Upper lobe of left lung (tissue), 4 donors: ENCODE measurements at regions not wholly inside any gene's neighbourhood (a gene's known extent, or its start where the extent isn't known, plus 50 kb on each side); places are given as distances from the start of the nearest gene placed in this dataset.

ENCODE experiments used
- EP300 ChIP-seq, 4 donors: sonication (generic); formaldehyde crosslinking; IDR thresholded peaks; one replicate each; pipeline ENCODE4 v1.5.1; 2017; ENCODE audit warnings: antibody characterized with exemption in 4 of 4, control low read depth in 2 of 4
- POLR2AphosphoS5 ChIP-seq, 2 donors: sonication (generic); formaldehyde crosslinking; IDR thresholded peaks; one replicate each; pipeline ENCODE4 v1.5.1; 2017; ENCODE audit warnings: antibody characterized with exemption in 2 of 2
- TF ChIP-seq, protein P1 (sequence below), 6 experiments: fragments of 450-650 bp in 4 of 6; fragments of 200-600 bp in 2 of 6; sonication (generic) in 2 of 6; IDR thresholded peaks; one replicate each; pipeline ENCODE4 v1.5.1; 2016 to 2019; ENCODE audit warnings: antibody characterized with exemption in 6 of 6

DNA sequence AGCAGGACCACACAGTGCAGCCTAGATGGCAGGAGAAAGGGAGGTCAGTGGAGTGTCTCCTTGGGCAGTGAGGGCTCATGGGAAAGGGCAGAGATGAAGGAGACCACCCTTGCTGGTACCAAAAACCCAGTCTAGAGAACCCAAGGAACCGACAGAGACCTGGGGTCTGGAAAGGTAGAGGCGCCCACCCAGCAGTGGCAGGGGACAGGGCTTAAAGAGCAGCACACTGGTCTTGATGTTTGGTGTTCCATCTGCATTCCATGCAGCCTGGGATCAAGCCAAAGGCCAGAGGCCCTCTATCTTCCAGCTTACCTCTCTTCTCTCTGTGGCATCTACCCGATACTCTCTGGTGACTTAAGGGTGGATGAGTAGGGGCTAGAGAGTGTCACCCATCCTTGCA lies 127.5 kb downstream of the PJA1 start:
- TF ChIP-seq, protein P1, sequence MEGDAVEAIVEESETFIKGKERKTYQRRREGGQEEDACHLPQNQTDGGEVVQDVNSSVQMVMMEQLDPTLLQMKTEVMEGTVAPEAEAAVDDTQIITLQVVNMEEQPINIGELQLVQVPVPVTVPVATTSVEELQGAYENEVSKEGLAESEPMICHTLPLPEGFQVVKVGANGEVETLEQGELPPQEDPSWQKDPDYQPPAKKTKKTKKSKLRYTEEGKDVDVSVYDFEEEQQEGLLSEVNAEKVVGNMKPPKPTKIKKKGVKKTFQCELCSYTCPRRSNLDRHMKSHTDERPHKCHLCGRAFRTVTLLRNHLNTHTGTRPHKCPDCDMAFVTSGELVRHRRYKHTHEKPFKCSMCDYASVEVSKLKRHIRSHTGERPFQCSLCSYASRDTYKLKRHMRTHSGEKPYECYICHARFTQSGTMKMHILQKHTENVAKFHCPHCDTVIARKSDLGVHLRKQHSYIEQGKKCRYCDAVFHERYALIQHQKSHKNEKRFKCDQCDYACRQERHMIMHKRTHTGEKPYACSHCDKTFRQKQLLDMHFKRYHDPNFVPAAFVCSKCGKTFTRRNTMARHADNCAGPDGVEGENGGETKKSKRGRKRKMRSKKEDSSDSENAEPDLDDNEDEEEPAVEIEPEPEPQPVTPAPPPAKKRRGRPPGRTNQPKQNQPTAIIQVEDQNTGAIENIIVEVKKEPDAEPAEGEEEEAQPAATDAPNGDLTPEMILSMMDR (IDR thresholded peaks at IDR 0.05), result no peak
- TF ChIP-seq POLR2AphosphoS5 (IDR thresholded peaks at IDR 0.05) (no peak), EP300 (IDR thresholded peaks at IDR 0.05) (no peak)
